ENCODE measurements at regions not wholly inside any gene's neighbourhood (a gene's known extent, or its start where the extent isn't known, plus 50 kb on each side); places are given as distances from the start of the nearest gene placed in this dataset.
"Not testable (repeated sequence)": the region's sequence is repeated elsewhere in the genome, so short reads cannot be mapped to it uniquely, and the experiment has no call there.

DNA sequence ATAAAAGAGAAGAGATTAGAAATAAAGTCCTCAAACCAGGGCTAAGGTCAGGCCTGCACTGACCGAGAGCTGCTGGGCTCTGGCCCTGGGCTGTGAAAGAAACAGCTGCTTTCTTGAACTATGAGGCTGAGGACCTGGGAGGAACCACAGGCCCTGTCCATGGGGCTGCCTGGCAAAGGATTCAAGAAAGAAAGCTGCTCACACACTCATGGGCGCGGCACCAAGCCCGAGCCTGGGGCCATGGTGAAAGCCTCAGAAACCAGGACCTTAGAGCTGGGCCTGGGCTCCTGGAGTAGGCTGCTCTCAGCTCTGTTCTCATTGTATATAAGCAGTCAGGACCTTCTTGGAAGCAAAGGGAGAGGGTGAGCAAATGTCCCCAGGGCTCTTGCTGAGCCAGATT is 601.9 kb downstream of the RPIA start:
- TF ChIP-seq CTCF (IDR thresholded peaks at IDR 0.05; ENCODE audit: low read length); EZH2 (IDR thresholded peaks at IDR 0.05; ENCODE audit: borderline replicate concordance, low read length): not testable (repeated sequence)
